Upper lobe of left lung (tissue), 4 donors: ENCODE measurements at regions not wholly inside any gene's neighbourhood (a gene's known extent, or its start where the extent isn't known, plus 50 kb on each side); places are given as distances from the start of the nearest gene placed in this dataset.

Experiments
- POLR2A ChIP-seq, 4 donors: fragments of 450-650 bp; IDR thresholded peaks; one replicate each; pipeline ENCODE4 v1.5.1; 2016 to 2017; ENCODE audit warnings: antibody characterized with exemption in 4 of 4, mild to moderate bottlenecking in 2 of 4
- TF ChIP-seq, protein P1 (sequence below), 6 experiments: fragments of 450-650 bp in 4 of 6; fragments of 200-600 bp in 2 of 6; sonication (generic) in 2 of 6; IDR thresholded peaks; one replicate each; pipeline ENCODE4 v1.5.1; 2016 to 2019; ENCODE audit warnings: antibody characterized with exemption in 6 of 6

DNA sequence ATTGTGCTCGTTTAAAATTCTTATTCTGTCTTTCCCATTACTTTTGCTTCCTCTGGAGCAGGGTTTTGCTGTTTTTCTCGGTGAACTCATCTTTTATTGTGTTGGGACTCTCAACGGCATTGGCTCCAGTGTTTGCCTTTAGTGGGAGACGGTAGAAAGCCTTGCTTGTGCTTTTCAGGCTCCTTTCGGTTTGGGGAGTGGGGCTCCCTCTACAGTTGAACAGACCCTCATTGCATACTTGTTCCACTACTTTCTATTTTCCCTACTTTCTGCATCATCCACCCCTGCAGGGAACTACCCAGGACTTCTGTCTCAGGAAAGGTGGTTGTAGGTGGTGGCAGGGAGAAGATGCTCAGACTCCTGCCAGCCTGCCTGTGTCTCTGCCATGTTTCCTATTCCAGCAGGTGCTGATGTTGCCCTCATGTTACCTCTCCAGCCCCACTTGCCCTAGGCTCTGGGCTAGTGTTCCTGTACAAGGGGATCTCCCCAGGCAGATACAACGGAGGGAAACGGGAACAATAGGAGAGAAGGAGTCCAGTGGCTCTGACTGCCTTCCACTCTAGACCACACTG, 68.5 kb upstream of the ZBTB18 start:
- TF ChIP-seq, protein P1, sequence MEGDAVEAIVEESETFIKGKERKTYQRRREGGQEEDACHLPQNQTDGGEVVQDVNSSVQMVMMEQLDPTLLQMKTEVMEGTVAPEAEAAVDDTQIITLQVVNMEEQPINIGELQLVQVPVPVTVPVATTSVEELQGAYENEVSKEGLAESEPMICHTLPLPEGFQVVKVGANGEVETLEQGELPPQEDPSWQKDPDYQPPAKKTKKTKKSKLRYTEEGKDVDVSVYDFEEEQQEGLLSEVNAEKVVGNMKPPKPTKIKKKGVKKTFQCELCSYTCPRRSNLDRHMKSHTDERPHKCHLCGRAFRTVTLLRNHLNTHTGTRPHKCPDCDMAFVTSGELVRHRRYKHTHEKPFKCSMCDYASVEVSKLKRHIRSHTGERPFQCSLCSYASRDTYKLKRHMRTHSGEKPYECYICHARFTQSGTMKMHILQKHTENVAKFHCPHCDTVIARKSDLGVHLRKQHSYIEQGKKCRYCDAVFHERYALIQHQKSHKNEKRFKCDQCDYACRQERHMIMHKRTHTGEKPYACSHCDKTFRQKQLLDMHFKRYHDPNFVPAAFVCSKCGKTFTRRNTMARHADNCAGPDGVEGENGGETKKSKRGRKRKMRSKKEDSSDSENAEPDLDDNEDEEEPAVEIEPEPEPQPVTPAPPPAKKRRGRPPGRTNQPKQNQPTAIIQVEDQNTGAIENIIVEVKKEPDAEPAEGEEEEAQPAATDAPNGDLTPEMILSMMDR (IDR thresholded peaks at IDR 0.05), result no peak
- no peak for TF ChIP-seq POLR2A (IDR thresholded peaks at IDR 0.05)
